ENCODE measurements at regions not wholly inside any gene's neighbourhood (a gene's known extent, or its start where the extent isn't known, plus 50 kb on each side); places are given as distances from the start of the nearest gene placed in this dataset.

DNA sequence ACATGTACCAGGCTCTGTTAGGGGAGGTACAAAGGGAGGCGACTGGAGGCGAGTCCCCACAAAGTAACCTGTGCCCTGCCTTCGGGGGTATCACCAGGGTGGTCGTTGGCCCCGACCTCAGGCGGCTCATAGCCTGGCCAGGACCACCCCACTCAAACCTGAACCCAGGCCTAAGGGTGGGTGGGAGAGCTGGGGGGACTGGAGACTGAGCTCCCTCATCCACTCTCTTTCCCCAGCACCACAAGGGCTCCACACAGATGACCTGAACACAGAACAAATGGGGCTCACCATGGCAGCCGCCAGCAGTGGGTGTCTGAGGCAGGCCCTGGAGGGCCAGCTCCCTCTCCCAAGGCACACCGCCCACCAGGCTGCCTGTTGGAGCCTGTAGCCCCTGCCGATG is 120.6 kb upstream of the TNRC6C start:
- ChIA-PET CTCF (no interaction called here), POLR2A (no interaction called here)
- TF ChIP-seq, protein P1, sequence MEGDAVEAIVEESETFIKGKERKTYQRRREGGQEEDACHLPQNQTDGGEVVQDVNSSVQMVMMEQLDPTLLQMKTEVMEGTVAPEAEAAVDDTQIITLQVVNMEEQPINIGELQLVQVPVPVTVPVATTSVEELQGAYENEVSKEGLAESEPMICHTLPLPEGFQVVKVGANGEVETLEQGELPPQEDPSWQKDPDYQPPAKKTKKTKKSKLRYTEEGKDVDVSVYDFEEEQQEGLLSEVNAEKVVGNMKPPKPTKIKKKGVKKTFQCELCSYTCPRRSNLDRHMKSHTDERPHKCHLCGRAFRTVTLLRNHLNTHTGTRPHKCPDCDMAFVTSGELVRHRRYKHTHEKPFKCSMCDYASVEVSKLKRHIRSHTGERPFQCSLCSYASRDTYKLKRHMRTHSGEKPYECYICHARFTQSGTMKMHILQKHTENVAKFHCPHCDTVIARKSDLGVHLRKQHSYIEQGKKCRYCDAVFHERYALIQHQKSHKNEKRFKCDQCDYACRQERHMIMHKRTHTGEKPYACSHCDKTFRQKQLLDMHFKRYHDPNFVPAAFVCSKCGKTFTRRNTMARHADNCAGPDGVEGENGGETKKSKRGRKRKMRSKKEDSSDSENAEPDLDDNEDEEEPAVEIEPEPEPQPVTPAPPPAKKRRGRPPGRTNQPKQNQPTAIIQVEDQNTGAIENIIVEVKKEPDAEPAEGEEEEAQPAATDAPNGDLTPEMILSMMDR (IDR thresholded peaks at IDR 0.05; ENCODE audit: control extremely low read depth, extremely low read depth, low read depth, missing control alignments): no peak
- DNase-seq (ENCODE audit: extremely low spot score): no peak

DNA sequence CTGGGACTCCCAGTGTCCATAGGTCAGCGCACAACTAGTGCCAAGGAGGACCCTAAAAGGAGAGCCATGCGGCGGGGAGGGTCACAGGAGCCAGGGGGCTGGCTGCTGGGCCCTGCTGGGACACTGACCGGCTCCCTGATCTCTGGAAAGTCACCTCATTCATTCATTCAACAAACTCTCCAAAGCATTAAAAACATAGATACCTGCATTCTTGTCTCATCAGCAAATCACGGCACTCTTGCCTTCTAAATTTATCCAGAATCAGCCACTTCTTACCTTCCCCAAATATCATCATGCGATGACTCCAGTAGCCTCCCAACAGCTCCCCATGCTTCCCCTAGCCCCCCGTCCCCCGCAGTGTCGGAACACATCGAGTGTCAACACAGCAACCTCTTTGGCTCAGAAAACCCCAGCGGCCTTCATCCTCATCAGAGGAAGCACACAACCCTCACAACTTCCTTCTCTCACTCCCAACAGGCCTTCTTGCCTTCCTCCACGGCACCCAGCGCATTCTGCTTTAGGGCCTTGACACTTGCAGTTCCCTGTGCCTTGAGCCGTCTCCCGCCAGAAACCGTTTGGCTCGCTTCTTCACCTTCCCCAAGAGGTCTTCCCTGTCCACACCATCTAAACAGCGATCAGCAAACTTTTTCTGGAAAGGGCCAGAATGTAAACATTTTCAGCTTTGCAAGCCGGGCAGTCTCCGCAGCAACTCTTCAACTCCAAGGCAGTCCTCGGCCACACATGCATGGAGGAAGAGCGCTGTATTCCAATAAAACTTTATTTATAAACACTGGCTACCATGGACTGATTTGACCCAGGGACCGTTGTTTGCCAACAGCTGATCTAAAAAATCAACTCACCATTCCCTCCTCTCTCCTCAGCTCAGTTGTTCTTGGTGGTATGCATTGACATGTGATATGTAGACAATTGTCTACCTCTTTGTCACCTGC is 119.5 kb upstream of the TNRC6C start:
- CTCF ChIA-PET: no interaction called here
- no peak for DNase-seq (ENCODE audit: extremely low spot score)
- POLR2A ChIA-PET: no interaction called here
- TF ChIP-seq, protein P1 (IDR thresholded peaks at IDR 0.05; ENCODE audit: control extremely low read depth, extremely low read depth, low read depth, missing control alignments): no peak

DNA sequence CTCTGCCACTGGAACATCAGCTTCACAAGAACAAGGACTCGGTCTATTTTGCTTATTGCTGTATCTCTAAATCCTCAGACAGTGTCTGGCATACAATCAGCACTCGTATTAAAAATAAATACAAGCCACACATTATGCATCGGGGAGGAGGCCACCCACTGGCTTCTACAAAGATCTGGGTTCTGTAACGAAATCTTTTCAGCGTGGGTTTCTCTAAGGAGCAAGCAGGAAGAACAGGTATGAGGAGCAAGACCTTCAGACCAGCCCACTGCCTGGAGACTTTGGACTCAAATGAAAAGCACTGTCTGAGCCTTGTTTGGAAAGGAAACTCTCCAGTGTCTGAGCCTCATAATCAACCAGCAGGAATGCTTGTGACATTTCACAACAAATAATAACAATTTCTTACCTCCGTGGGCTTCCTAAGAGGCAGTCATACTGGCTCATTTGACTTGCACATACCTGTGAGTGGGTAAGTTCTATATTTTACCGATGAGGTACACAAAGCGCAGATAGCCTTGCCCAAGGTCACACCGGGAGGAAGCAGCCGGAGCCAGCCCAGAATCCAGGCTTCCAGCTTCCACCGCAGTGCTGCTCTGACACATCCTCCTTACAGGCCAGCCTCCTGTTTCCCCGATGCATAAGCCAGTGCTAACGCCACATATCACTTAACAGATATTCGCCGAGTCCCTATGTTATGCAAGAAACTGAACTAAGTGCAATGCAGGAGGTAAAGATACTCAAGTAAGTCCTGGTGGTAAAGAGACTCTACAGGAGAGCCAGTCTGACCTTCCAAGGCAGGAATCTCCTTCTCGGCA is 118.6 kb upstream of the TNRC6C start:
- no peak for DNase-seq (ENCODE audit: extremely low spot score)
- POLR2A ChIA-PET: no interaction called here
- TF ChIP-seq, protein P1 (IDR thresholded peaks at IDR 0.05; ENCODE audit: control extremely low read depth, extremely low read depth, low read depth, missing control alignments): no peak
- CTCF ChIA-PET: no interaction called here

DNA sequence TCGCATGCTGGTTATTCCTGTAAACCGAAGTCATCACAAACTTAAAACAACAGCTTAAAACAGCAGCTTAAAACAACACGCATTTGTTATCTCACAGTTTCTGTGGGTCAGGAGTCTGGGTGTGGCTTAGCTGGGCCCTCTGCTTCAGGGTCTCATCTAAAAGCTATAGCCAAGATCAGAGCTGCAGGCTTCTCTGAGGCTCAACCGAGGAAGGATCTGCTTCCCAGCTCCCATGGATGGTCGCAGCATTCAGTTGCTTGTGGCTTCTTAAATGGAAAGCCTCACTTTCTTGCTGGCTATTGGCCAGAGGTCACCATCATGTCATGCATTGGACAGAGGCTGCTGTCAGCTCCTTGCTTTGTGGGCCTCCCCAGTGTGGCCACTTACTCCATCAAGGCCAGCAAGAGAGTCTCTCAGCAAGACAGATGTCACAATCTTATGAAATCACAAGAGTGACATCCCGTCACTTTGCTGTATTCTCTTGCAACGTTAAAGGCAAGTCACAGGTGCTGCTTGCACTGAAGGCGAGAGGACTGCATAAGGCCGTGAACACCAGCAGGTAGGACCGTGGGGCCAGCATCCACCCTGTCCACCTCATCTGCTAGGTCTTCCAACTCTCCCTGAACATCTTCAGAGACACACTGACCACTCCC is 117.9 kb upstream of the TNRC6C start:
- POLR2A ChIA-PET: no interaction called here
- DNase-seq (ENCODE audit: extremely low spot score): no peak
- CTCF ChIA-PET: no interaction called here
- TF ChIP-seq, protein P1 (IDR thresholded peaks at IDR 0.05; ENCODE audit: control extremely low read depth, extremely low read depth, low read depth, missing control alignments): no peak

DNA sequence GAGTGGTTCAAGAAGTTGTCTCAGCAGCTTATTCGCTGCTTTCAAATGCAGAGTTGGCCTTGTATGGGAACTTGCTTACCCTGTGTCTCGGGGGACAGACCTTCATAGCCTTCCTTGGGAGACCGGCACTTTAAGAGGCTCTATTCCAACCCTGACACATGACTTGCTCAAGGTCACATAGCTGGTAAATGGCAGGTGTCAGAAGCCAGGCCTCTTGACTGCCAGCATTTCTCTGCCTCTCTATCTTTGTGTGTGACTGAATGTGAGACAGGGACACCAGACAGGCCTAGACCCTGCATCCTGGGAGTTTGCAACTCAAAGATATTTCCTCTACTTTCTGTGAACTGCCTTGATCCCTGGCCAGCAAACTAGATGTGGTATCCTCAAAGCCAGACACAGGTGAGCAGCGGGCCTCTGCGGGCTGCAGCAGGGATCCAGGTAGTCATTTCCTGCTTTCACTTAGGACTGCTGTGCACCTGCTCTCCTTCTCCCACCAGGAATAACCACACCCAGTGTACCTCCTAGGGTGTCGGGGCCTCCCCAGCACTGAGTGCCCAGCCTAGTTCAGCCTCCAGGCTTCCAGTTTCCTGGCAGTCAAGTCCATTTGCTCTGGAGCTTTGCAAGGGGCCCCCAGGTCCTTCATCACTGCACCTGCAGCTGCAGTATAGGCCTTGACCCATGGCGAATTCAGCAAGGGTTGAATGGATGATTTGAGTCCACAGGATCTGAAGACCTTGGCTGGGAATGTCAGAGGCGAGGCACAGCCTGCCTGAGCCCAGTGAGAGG is 116.6 kb upstream of the TNRC6C start:
- TF ChIP-seq, protein P1 (IDR thresholded peaks at IDR 0.05; ENCODE audit: control extremely low read depth, extremely low read depth, low read depth, missing control alignments): no peak
- ChIA-PET POLR2A (no interaction called here), CTCF (no interaction called here)
- DNase-seq (ENCODE audit: extremely low spot score): no peak
